ENCODE measurements at regions not wholly inside any gene's neighbourhood (a gene's known extent, or its start where the extent isn't known, plus 50 kb on each side); places are given as distances from the start of the nearest gene placed in this dataset.

GRCh38 chr20:60115451-60115850 is 157.2 kb downstream of the CDH26 start:
- TF ChIP-seq POLR2A (IDR thresholded peaks at IDR 0.05; ENCODE audit: control extremely low read depth in 1 of 2, low read depth in 2 of 2, low read length in 2 of 2) (no peak), BRCA1 (IDR thresholded peaks at IDR 0.05; ENCODE audit: low read depth, low read length) (no peak), CHD2 (IDR thresholded peaks at IDR 0.05; ENCODE audit: low read length) (no peak), FOSL1 (IDR thresholded peaks at IDR 0.05; ENCODE audit: insufficient read depth, low read depth, low read length) (no peak), CTCF (IDR thresholded peaks at IDR 0.05; ENCODE audit: control extremely low read depth in 1 of 3, insufficient read depth in 1 of 3, low read depth in 1 of 3, low read length in 3 of 3) (no peak), JUN (IDR thresholded peaks at IDR 0.05; ENCODE audit: low read depth, low read length) (no peak), MAFK (IDR thresholded peaks at IDR 0.05; ENCODE audit: low read depth, low read length) (no peak), CHD1 (IDR thresholded peaks at IDR 0.05; ENCODE audit: low read depth, low read length) (no peak), RFX5 (IDR thresholded peaks at IDR 0.05; ENCODE audit: borderline replicate concordance, low read depth, low read length) (no peak), POLR2AphosphoS5 (IDR thresholded peaks at IDR 0.05; ENCODE audit: low read depth, low read length) (no peak), EZH2 (IDR thresholded peaks at IDR 0.05; ENCODE audit: low read depth, low read length, severe bottlenecking) (no peak), ZNF274 (IDR thresholded peaks at IDR 0.05; ENCODE audit: borderline replicate concordance, extremely low read depth, low read length) (no peak), USF2 (IDR thresholded peaks at IDR 0.05; ENCODE audit: low read length) (no peak), MAX (IDR thresholded peaks at IDR 0.05) (no peak)

Measured in H1 (cell line).